ENCODE measurements at regions not wholly inside any gene's neighbourhood (a gene's known extent, or its start where the extent isn't known, plus 50 kb on each side); places are given as distances from the start of the nearest gene placed in this dataset.

- TF ChIP-seq, protein P1, sequence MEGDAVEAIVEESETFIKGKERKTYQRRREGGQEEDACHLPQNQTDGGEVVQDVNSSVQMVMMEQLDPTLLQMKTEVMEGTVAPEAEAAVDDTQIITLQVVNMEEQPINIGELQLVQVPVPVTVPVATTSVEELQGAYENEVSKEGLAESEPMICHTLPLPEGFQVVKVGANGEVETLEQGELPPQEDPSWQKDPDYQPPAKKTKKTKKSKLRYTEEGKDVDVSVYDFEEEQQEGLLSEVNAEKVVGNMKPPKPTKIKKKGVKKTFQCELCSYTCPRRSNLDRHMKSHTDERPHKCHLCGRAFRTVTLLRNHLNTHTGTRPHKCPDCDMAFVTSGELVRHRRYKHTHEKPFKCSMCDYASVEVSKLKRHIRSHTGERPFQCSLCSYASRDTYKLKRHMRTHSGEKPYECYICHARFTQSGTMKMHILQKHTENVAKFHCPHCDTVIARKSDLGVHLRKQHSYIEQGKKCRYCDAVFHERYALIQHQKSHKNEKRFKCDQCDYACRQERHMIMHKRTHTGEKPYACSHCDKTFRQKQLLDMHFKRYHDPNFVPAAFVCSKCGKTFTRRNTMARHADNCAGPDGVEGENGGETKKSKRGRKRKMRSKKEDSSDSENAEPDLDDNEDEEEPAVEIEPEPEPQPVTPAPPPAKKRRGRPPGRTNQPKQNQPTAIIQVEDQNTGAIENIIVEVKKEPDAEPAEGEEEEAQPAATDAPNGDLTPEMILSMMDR (IDR thresholded peaks at IDR 0.05; ENCODE audit: low read depth, low read length), result no peak
- peak; percentile 20 for DNase-seq (ENCODE audit: extremely low read depth, low read depth)
Observed at GRCh38 chr16:55250701-55251100, 73.3 kb upstream of the IRX6 start.

DNA sequence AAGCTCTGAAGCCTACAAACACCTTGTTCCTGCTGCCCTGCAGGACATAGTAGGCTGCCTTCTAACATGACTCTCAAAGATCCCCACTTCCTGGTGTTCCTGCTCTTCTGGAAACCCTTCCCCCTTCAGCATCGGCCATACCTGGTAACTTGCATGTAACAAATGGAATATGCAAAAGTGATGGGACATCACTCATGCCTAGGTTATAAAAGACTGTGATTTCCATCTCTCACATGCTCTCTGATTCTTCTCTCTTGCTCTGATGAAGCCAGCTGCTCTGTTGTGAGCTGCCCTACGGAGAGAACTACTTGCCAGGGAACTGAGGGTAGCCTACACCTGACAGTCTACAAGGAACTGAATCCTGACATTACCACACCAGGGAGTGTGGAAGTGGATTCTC lies 72.9 kb upstream of the IRX6 start:
- TF ChIP-seq, protein P1 (IDR thresholded peaks at IDR 0.05; ENCODE audit: low read depth, low read length), result no peak
- no peak for DNase-seq (ENCODE audit: extremely low read depth, low read depth)

GRCh38 chr16:55252577-55252976 lies 71.4 kb upstream of the IRX6 start:
- no peak for DNase-seq (ENCODE audit: extremely low read depth, low read depth)
- TF ChIP-seq, protein P1 (IDR thresholded peaks at IDR 0.05; ENCODE audit: low read depth, low read length), result no peak

DNA sequence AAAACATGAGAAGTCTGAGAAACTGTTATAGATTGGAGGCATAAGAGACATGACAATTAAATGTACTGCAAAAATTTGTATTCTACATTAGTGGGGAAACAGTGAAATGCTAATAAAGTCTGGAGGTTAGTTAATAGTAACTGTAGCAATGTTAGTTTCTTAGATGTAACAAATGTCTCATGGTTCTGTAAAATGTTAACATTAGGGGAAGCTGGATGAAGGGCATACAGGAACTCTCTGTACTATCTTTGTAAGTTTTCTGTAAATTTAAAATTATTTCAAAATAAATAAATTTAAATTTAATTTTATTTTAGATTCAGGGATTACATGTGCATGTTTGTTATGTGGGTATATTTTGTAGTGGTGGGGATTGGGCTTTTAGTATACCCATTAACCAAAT lies 70.0 kb upstream of the IRX6 start:
- TF ChIP-seq, protein P1 (IDR thresholded peaks at IDR 0.05; ENCODE audit: low read depth, low read length), result no peak

DNA sequence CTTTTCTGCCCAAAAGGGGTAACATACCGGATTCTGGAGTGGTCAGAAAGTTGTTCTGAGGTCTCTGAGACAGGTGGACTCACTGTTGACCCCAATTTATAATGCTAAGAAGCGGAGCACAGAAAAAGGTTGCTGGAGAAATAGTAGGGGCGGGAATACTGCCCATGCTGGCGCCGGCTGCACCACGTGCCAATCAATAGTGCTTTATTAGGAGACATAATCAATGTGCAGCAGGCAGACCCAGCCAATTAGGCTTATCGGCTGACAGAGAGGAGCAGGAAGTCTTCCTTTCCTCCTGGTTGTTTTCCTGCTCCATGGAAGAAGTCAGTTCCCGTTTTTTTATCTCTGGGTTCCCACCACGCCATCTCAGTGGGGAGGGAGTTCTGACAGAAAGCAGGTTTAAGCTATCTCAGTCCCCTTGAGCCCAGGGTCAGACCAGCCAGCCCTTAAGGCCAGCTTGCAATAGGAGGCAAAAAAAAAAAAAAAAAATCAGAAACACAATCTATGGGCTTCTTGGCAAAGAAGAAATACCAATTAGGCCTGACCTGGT lies 68.2 kb upstream of the IRX6 start:
- TF ChIP-seq, protein P1 (IDR thresholded peaks at IDR 0.05; ENCODE audit: low read depth, low read length), result no peak
- no peak for DNase-seq (ENCODE audit: extremely low read depth, low read depth)

More for the DNA sequence above, 70.0 kb upstream of the IRX6 start:
- no peak for DNase-seq (ENCODE audit: extremely low read depth, low read depth)

- TF ChIP-seq, protein P1 (IDR thresholded peaks at IDR 0.05; ENCODE audit: low read depth, low read length), result no peak
- DNase-seq (ENCODE audit: extremely low read depth, low read depth), result no peak
Observed at GRCh38 chr16:55256412-55257016, 67.5 kb upstream of the IRX6 start.

DNA sequence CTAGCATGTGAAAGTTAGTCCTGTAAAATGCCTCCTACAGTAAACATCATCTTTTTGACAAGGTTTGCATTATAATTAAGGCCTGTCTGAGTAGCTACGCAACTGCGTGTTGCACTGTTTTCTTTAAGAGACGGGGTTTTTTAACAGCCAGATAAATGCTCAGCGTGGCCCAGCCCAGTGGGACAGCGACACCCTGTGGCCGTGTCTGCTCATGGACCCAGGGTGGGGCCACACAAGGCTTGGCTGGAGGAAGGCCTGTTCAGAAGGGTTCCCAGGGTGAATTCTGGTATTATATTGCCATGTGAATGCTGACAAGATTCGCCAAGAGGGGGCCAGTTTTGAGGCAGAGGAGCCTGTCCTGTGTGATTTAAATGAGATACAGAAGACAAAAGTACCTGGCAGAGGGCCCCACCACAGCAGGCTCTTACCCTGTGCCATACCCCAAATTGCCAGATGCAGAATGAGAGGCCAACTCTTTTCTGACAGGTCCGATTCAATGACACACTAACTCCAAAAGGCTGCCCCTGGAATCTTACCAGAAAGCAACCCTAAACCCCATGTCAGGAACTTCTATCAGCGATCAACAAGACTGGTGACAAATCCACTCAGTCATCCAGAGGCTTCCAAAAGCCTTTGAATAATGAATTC lies 65.9 kb upstream of the IRX6 start:
- TF ChIP-seq, protein P1 (IDR thresholded peaks at IDR 0.05; ENCODE audit: low read depth, low read length), result peak; percentile 91
- DNase-seq (ENCODE audit: extremely low read depth, low read depth), result no peak
